ENCODE measurements at regions not wholly inside any gene's neighbourhood (a gene's known extent, or its start where the extent isn't known, plus 50 kb on each side); places are given as distances from the start of the nearest gene placed in this dataset.

DNA sequence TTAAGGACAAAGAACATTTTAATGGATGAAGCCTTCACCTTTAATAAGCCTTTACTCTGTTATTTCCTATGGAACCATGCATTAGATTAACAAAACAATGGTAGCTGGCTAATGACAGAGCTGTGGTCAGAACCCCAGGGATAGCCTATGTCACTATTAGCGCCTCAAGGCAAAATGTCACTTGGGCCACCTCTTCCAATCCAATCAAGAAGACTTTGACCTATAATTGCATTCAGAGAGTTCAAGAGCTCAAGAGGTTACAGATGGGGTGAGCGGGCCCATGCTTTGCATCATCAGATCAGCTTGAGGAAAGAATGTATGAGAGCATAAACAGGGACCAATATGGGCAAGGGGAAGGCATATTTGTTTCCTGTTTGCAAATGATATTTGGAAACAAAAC lies 425.1 kb downstream of the ARHGEF28 start:
- no peak overlapping the region for H3K4me3 ChIP-seq (ENCODE audit: low read depth, low read length)
- TF ChIP-seq, protein P1, sequence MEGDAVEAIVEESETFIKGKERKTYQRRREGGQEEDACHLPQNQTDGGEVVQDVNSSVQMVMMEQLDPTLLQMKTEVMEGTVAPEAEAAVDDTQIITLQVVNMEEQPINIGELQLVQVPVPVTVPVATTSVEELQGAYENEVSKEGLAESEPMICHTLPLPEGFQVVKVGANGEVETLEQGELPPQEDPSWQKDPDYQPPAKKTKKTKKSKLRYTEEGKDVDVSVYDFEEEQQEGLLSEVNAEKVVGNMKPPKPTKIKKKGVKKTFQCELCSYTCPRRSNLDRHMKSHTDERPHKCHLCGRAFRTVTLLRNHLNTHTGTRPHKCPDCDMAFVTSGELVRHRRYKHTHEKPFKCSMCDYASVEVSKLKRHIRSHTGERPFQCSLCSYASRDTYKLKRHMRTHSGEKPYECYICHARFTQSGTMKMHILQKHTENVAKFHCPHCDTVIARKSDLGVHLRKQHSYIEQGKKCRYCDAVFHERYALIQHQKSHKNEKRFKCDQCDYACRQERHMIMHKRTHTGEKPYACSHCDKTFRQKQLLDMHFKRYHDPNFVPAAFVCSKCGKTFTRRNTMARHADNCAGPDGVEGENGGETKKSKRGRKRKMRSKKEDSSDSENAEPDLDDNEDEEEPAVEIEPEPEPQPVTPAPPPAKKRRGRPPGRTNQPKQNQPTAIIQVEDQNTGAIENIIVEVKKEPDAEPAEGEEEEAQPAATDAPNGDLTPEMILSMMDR (IDR thresholded peaks at IDR 0.05; ENCODE audit: low read depth, low read length) = no peak

DNA sequence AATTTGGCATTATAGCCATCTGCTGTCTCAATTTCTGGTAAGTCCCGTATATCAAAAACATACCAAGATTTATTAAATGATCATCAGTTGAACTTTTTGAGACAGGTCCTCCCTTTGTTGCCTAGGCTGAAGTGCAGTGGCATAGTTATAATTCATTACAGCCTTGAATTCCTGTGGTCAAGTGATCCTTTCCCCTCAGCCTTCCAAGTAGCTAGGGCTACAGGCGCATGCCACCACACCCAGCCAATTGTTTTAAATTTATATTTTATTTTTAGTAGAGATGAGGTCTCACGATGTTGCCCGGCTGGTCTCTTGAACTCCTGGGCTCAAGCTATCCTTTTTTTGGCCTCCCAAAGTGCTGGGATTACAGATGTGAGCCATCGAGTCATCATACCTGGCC lies 418.9 kb downstream of the ARHGEF28 start:
- no peak overlapping the region for H3K4me3 ChIP-seq (ENCODE audit: low read depth, low read length)
- TF ChIP-seq, protein P1 (IDR thresholded peaks at IDR 0.05; ENCODE audit: low read depth, low read length) = no peak

DNA sequence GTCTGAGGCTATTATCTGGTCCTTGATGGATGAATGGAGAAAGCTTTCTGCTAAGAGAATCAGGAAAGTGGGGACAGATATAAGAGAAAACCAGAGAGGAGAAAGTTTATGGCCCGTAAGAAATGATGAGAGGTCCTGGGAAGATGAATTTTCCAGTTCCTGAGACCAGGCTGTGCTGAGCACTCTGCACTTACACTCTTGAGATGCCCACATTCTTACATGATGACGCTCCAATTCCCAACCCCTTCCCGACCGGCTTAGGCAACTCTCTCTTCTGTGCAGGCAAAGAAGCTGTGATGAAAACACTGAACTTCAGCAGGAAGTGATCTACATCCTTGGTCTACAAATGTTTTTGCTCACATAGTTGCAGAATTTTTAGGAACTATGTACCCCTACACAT lies 417.0 kb downstream of the ARHGEF28 start:
- TF ChIP-seq, protein P1 (IDR thresholded peaks at IDR 0.05; ENCODE audit: low read depth, low read length) = no peak
- no peak overlapping the region for H3K4me3 ChIP-seq (ENCODE audit: low read depth, low read length)

DNA sequence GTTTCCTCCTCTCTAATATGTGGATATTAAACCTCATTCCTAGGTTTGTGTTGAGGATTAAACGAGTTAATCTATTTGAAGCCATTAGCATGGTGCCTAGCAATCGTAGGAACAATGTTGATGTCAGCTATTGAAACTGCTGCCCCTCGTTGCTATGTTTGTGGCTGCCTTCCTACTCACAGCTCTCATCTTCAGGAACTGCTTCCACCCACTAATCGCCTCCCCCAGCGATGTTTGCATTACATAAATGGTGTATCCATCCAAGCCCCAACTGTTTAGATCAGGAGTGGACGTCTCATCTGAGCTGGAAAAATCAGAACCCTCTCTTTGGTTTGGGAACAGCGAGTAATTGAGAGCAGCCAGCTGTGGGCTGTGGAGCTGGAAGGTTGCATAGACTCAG lies 416.6 kb downstream of the ARHGEF28 start:
- TF ChIP-seq, protein P1 (IDR thresholded peaks at IDR 0.05; ENCODE audit: low read depth, low read length) = no peak
- H3K4me3 ChIP-seq (ENCODE audit: low read depth, low read length) = no peak overlapping the region

DNA sequence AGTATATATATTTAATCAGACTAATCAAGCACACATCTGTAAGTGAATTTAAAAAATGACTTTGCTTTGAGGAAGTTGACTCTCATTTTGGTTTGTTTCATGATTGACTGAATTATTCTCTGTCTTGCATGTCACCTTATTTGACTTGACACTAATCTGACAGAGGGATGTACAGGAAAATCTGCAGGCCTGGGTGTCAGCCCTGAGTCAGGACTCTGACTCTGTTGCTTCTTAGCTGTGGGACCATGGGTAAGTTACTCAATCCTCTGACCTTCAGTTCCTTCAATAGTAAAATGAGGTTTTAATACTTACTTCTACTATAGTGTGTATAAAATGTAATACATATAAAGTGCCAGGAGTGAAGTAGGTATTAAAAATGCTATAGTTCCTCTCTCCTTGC lies 415.9 kb downstream of the ARHGEF28 start:
- TF ChIP-seq, protein P1 (IDR thresholded peaks at IDR 0.05; ENCODE audit: low read depth, low read length) = no peak
- H3K4me3 ChIP-seq (ENCODE audit: low read depth, low read length) = no peak overlapping the region

DNA sequence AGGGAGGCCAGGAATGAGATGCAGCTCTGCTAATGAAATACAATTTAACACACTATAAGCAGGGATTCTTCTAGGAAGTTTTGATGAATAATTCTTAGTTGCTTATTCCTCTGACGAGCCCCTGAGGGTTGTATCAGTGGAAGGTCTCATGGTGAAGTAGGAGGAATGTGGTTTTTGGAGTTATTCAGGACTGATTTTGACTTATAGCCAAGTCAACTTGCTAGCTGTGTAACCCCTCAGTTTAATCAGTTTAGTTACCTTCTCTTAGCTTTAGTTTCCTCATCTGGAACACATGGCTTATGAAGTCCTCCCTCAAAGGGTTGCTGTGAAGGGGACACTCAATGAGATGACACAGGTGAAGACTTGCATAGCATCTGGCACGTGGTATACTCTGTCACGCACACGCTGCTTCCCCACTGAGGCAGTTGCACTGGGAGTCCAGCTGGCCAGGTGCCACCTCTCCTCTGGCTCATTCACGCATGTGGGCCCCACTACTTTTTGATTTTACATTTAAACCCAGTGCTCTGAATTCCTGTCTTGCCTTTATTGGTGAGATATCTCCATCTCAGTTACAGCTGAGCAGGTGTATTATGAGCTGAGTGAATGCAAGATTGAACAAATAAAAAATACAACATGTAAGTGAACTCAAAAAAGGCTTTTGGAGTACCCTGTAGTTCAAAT lies 415.0 kb downstream of the ARHGEF28 start:
- TF ChIP-seq, protein P1 (IDR thresholded peaks at IDR 0.05; ENCODE audit: low read depth, low read length) = no peak
- no peak overlapping the region for H3K4me3 ChIP-seq (ENCODE audit: low read depth, low read length)

DNA sequence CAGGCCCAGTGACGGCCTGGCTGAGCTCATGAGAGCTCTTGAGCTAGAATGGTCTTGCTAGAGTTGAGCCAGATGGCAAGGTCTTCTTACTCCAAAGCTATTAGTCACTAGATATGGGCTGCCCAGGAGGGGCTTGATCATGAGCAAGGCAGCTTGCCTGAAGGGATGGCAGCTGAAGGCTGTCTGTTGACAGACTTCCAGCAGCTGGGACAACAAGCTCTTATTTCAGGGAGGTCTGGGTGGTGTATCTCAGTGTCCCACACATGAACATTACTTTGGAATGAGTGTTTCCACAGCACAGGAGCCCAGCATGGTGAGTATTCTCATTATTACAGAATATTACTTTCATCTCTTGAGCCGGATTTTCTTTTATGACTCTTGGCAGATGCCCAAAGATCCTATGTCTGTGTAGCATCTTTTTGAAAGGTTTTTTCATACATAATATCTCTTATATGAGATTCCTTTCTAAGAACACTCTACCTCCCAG lies 414.1 kb downstream of the ARHGEF28 start:
- TF ChIP-seq, protein P1 (IDR thresholded peaks at IDR 0.05; ENCODE audit: low read depth, low read length) = no peak
- H3K4me3 ChIP-seq (ENCODE audit: low read depth, low read length) = no peak overlapping the region

All from WI38 (cell line).